A673 (cell line): ENCODE measurements at regions not wholly inside any gene's neighbourhood (a gene's known extent, or its start where the extent isn't known, plus 50 kb on each side); places are given as distances from the start of the nearest gene placed in this dataset.
"Not testable (repeated sequence)": the region's sequence is repeated elsewhere in the genome, so short reads cannot be mapped to it uniquely, and the experiment has no call there.

Experiments used
- BruUV-seq: library from RNA; stranded (reverse); fragments of 400-500 nt; replicated peaks from 2 replicates; lab custom pipeline; 2021; lab: Mats Ljungman, UMichigan
- CTCF ChIA-PET: fragments of 300-600 bp; sonication (Branson Sonifier 250); formaldehyde crosslinking; loops from one replicate; lab custom pipeline; 2022; ENCODE audit warnings: antibody characterized with exemption; lab: Charles Lee
- POLR2A ChIA-PET: fragments of 300-600 bp; sonication (Branson Sonifier 250); formaldehyde crosslinking; loops from one replicate; lab custom pipeline; 2022; ENCODE audit warnings: antibody characterized with exemption; ENCODE audit not compliant: low non-redundant PET; lab: Charles Lee
- DNase-seq: peaks from one replicate; pipeline ENCODE4 v3.0.0-alpha.2; 2015; ENCODE audit warnings: low spot score
- H3K27ac ChIP-seq: fragments of 200-600 bp; sonication (generic); 2 replicates; pipeline ENCODE4 v1.5.1; 2016; ENCODE audit warnings: mixed run types, low read depth, mild to moderate bottlenecking, mixed read lengths, antibody characterized with exemption, low read length; ENCODE audit not compliant: poor library complexity, severe bottlenecking
- H3K27me3 ChIP-seq: fragments of 200-600 bp; sonication (generic); replicated peaks from 2 replicates; pipeline ENCODE4 v1.6.1; 2017; ENCODE audit warnings: mixed run types, low read depth, mild to moderate bottlenecking, mixed read lengths, antibody characterized with exemption, low read length; ENCODE audit not compliant: insufficient read depth, poor library complexity
- H3K36me3 ChIP-seq: fragments of 200-600 bp; sonication (generic); 2 replicates; pipeline ENCODE4 v1.6.1; 2016; ENCODE audit warnings: mixed run types, mild to moderate bottlenecking, mixed read lengths, antibody characterized with exemption, low read length; ENCODE audit not compliant: insufficient read depth, poor library complexity, severe bottlenecking
- H3K4me1 ChIP-seq: fragments of 200-600 bp; sonication (generic); 2 replicates; pipeline ENCODE4 v1.6.1; 2017; ENCODE audit warnings: mixed run types, mild to moderate bottlenecking, mixed read lengths, antibody characterized with exemption, low read length; ENCODE audit not compliant: insufficient read depth, poor library complexity, severe bottlenecking
- H3K4me3 ChIP-seq: fragments of 200-600 bp; sonication (generic); 2 replicates; pipeline ENCODE4 v1.5.1; 2016; ENCODE audit warnings: low read depth, mixed run types, mild to moderate bottlenecking, mixed read lengths, low read length; ENCODE audit not compliant: poor library complexity, severe bottlenecking
- H3K9me3 ChIP-seq: fragments of 200-600 bp; sonication (generic); 2 replicates; pipeline ENCODE4 v1.6.1; 2016; ENCODE audit warnings: mixed run types, low read depth, mild to moderate bottlenecking, mixed read lengths, antibody characterized with exemption, low read length; ENCODE audit not compliant: poor library complexity, severe bottlenecking
- EZH2 ChIP-seq: fragments of 200-600 bp; sonication (generic); IDR thresholded peaks from 2 replicates; pipeline ENCODE4 v1.6.1; 2017; ENCODE audit warnings: borderline replicate concordance, low read depth, mild to moderate bottlenecking, mixed read lengths, antibody characterized with exemption, low read length; ENCODE audit not compliant: poor library complexity, severe bottlenecking
- intact Hi-C: fragments of 100-400 bp; cut with micrococcal nuclease; formaldehyde crosslinking; loops from one replicate; pipeline ENCODE4 v1.10.0; 2022; ENCODE audit not compliant: unreplicated experiment
- TF ChIP-seq, protein P1 (sequence below): fragments of 300-800, 200-600 bp; sonication (generic); conservative IDR thresholded peaks from 2 replicates; pipeline ENCODE4 v1.5.1; 2017; ENCODE audit warnings: low read depth, mild to moderate bottlenecking, antibody characterized with exemption, low read length, moderate library complexity, mixed read lengths

DNA sequence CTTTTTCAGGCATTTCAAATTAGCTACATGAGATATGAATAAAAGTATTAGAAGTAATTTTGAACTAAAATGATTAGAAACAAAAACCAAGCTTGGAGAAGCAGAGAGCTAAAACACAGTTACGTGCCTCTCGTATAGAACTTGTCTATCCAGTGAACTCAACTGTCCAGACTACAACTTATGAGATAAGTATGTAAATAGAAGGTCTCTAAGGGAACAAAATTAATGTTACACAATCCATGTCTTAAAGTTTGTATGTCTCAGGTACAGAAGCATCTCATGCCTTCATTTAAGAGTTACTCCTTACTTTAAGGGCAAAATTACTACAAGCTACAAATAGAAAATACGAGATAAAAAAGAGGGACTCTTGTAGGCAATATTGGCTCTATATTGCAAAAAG, 316.8 kb downstream of the CETN3 start:
- DNase-seq, result no peak
- BruUV-seq, result no TSS peak
- intact Hi-C loops, result no loop called here
- Histone ChIP-seq H3K4me1 (peaks cover 49% of the 10 kb centered on the region), H3K27ac (no peak overlapping the region), H3K9me3 (no peaks in the 10 kb centered on the region), H3K27me3 (no peaks in the 10 kb centered on the region), H3K36me3 (no peaks in the 10 kb centered on the region), H3K4me3 (no peak overlapping the region)
- TF ChIP-seq EZH2, result no peak
- TF ChIP-seq, protein P1, sequence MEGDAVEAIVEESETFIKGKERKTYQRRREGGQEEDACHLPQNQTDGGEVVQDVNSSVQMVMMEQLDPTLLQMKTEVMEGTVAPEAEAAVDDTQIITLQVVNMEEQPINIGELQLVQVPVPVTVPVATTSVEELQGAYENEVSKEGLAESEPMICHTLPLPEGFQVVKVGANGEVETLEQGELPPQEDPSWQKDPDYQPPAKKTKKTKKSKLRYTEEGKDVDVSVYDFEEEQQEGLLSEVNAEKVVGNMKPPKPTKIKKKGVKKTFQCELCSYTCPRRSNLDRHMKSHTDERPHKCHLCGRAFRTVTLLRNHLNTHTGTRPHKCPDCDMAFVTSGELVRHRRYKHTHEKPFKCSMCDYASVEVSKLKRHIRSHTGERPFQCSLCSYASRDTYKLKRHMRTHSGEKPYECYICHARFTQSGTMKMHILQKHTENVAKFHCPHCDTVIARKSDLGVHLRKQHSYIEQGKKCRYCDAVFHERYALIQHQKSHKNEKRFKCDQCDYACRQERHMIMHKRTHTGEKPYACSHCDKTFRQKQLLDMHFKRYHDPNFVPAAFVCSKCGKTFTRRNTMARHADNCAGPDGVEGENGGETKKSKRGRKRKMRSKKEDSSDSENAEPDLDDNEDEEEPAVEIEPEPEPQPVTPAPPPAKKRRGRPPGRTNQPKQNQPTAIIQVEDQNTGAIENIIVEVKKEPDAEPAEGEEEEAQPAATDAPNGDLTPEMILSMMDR, result no peak
- CTCF ChIA-PET, result no interaction called here
- POLR2A ChIA-PET, result no interaction called here

DNA sequence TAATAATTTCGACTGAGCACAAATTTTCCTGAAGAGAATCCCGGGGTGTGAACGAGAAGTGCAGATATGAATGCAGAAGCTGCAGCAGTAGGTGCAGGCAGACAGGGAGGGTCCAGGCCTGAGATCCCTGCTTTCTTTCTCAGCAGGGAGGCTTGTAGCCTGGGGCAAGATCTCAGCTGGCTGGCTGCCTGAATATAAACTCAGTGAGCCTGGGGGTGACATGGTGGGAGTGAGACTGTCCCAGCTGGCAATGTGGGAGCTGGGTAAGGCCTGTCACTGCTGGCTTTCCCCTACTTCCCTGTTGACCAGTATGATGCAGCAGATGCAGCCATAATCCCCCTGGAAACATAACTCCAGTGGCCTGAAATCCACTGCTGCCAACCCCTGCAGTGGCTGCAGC, 325.2 kb downstream of the CETN3 start:
- no peaks in the 10 kb centered on the region for H3K4me1 ChIP-seq

DNA sequence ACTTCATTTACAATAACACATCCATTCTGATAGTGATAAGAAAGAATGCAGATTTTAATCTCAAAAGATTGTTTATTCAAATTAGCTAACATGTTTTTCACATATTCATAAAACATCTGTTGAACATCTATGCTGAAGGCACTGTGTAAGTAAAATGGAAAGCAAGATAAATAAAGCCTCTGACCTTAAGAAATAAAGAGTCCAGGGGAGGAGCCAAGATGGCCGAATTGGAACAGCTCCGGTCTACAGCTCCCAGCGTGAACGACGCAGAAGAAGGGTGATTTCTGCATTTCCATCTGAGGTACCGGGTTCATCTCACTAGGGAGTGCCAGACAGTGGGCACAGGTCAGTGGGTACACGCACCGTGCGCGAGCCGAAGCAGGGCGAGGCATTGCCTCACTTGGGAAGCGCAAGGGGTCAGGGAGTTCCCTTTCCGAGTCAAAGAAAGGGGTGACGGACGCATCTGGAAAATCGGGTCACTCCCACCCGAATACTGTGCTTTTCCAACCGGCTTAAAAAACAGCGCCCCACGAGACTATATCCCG, 336.5 kb downstream of the CETN3 start:
- BruUV-seq, H3K36me3 ChIP-seq, H3K4me1 ChIP-seq, CTCF ChIA-PET, H3K27me3 ChIP-seq, POLR2A ChIA-PET, H3K9me3 ChIP-seq, intact Hi-C loops: not testable (repeated sequence)
- peak overlapping the region; percentile 45 for H3K4me3 ChIP-seq
- peak overlapping the region; percentile 68 for H3K27ac ChIP-seq
- peak; percentile 30 for DNase-seq

More for the DNA sequence above, 325.2 kb downstream of the CETN3 start:
- Histone ChIP-seq H3K9me3 (peaks cover 17% of the 10 kb centered on the region), H3K27ac (no peak overlapping the region), H3K27me3 (no peaks in the 10 kb centered on the region), H3K36me3 (no peaks in the 10 kb centered on the region), H3K4me3 (no peak overlapping the region)
- TF ChIP-seq, protein P1, result no peak
- TF ChIP-seq EZH2, result no peak
- POLR2A ChIA-PET, result no interaction called here
- DNase-seq, result no peak
- CTCF ChIA-PET, result no interaction called here
- intact Hi-C loops, result no loop called here
- no TSS peak for BruUV-seq

DNA sequence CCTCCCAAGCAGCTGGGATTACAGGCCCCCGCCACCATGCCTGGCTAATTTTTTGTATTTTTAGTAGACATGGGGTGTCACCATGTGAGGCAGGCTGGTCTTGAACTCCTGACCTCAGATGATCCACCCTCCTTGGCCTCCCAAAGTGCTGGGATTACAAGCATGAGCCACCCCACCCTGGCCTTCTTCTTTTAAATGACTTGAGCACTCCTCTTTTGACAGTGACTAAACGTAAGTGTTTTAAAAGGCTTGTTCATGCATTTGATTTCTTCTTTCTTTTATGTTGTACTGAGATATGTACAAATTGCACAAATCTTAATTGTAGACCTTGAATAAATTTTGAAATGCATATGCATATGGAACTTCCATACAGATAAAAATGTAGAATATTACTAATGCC, 337.9 kb downstream of the CETN3 start:
- ChIA-PET POLR2A (no interaction called here), CTCF (no interaction called here)
- Histone ChIP-seq H3K9me3 (no peaks in the 10 kb centered on the region), H3K4me1 (no peaks in the 10 kb centered on the region), H3K27ac (no peak overlapping the region), H3K4me3 (no peak overlapping the region), H3K36me3 (peaks cover 5% of the 10 kb centered on the region), H3K27me3 (no peaks in the 10 kb centered on the region)
- BruUV-seq, result no TSS peak
- intact Hi-C loops, result no loop called here
- TF ChIP-seq EZH2, result no peak
- TF ChIP-seq, protein P1, result no peak
- DNase-seq, result no peak
